Esophagus (tissue), 2 donors: ENCODE measurements at regions not wholly inside any gene's neighbourhood (a gene's known extent, or its start where the extent isn't known, plus 50 kb on each side); places are given as distances from the start of the nearest gene placed in this dataset.

Experiments used
- H3K27ac ChIP-seq, 2 donors: one replicate each; pipeline ENCODE4 v1.5.1; 2013; ENCODE audit warnings: low read depth in 2 of 2, mild to moderate bottlenecking in 2 of 2, inconsistent platforms in 1 of 2, low read length in 1 of 2, moderate library complexity in 1 of 2
- H3K27me3 ChIP-seq, 2 donors: one replicate each; pipeline ENCODE4 v1.6.1; 2013; ENCODE audit warnings: low read length in 2 of 2, control low read depth in 1 of 2, mild to moderate bottlenecking in 1 of 2; ENCODE audit not compliant: insufficient read depth in 2 of 2, control insufficient read depth in 1 of 2
- H3K36me3 ChIP-seq, 2 donors: one replicate each; pipeline ENCODE4 v1.6.1; 2013; ENCODE audit warnings: low read length in 1 of 2; ENCODE audit not compliant: control insufficient read depth in 2 of 2, insufficient read depth in 2 of 2
- H3K4me1 ChIP-seq, 2 donors: one replicate each; pipeline ENCODE4 v1.6.1; 2013; ENCODE audit warnings: low read length in 1 of 2; ENCODE audit not compliant: control insufficient read depth in 2 of 2, insufficient read depth in 2 of 2
- H3K4me3 ChIP-seq, 2 donors: one replicate each; pipeline ENCODE4 v1.5.1; 2013; ENCODE audit warnings: low read length in 2 of 2, mild to moderate bottlenecking in 2 of 2, low read depth in 1 of 2, moderate library complexity in 1 of 2
- H3K9me3 ChIP-seq, 2 donors: one replicate each; pipeline ENCODE4 v1.6.1; 2013; ENCODE audit warnings: mild to moderate bottlenecking in 2 of 2, low read depth in 1 of 2, low read length in 1 of 2, moderate library complexity in 1 of 2; ENCODE audit not compliant: control insufficient read depth in 2 of 2, insufficient read depth in 1 of 2
- WGBS, 2 donors: extraction: QIAGEN DNeasy Blood & Tissue Kit; methylation state at CpG; one replicate each; pipeline ENCODE4 v1.1.7; 2013; 5-methylcytosine and 5-hydroxymethylcytosine counted together
- donor health status: healthy with polysubstance abuse.
- donor health status: Bipolar disorder and iron deficiency.

- H3K36me3 ChIP-seq, result no peaks in the 10 kb centered on the region
- no peaks in the 10 kb centered on the region for H3K9me3 ChIP-seq
- H3K27me3 ChIP-seq, result no peaks in the 10 kb centered on the region
- no peaks in the 10 kb centered on the region for H3K4me1 ChIP-seq
- WGBS, 2 donors, result 69 to 81% methylated on average over 2 of the region's 2 CpGs
- no peak overlapping the region for H3K27ac ChIP-seq
- no peak overlapping the region for H3K4me3 ChIP-seq
Measured at GRCh38 chr2:145010635-145011034, 490.7 kb upstream of the ZEB2 start.

- Histone ChIP-seq H3K9me3 (no peaks in the 10 kb centered on the region), H3K36me3 (no peaks in the 10 kb centered on the region), H3K4me3 (no peak overlapping the region), H3K4me1 (no peaks in the 10 kb centered on the region), H3K27me3 (no peaks in the 10 kb centered on the region), H3K27ac (no peak overlapping the region)
Measured at GRCh38 chr2:145007960-145008263, 488.0 kb upstream of the ZEB2 start.

DNA sequence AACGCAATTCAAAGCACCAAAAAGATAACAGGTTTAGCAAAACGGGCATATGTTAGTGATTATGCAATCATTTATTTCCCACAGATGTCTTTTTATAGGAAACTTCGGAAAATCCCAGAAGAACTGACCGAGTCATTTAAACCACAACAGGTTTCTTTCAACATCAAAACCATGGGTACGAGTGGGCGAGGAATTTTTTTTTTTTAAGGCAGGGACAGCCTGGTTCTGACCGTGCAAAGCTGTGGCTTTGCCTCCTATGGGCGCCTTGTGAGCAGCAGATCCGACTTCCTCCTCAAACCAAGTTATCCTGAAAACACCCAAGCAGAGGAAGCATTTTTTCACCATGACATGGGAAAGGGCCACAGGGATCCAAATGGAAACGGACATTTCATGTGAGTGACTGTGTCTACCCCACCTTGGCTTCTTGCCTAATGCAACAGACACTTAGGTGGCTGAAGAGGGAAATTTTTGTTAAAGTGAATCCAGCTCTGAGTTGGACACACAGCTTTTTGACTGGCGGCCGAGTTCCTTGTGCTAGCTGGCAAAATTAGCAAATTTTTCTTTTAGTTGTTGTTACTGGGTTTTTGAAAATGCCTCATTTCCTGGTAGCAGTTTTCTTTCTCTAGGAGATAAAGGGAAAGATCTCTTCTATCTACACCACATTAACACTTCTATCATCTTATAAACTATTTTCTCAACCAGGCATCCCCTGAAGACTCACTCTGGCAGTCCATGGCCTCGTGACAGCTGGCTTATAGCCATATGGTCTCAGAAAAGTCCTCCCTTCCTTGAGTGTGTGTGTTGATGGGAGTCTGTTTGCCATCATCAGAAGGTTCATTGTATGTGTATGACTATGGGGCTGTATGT lies 487.4 kb upstream of the ZEB2 start:
- Histone ChIP-seq H3K9me3 (no peaks in the 10 kb centered on the region), H3K36me3 (no peaks in the 10 kb centered on the region), H3K27ac (no peak overlapping the region), H3K4me1 (no peaks in the 10 kb centered on the region), H3K4me3 (no peak overlapping the region), H3K27me3 (no peaks in the 10 kb centered on the region)
- 77 to 78% methylated on average over 13 of the region's 13 CpGs for WGBS, 2 donors

DNA sequence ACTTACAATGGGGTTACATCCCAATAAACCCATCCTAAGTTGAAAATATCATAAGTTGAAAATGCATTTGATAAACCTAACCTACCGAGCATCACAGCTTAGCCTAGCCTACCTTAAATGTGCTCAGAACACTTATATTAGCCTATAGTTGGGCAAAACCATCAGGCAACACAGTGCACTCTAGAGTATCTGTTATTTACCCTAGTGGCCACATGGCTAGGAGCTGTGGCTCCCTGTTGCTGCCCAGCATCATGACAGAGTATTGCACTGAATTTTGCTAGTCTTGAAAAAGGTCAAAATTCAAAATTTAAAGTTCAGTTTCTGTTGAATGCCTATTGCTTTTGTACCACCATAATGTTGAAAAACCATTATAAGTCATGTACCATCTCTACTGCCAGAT lies 482.7 kb upstream of the ZEB2 start:
- no peaks in the 10 kb centered on the region for H3K27me3 ChIP-seq
- H3K27ac ChIP-seq, result no peak overlapping the region
- H3K9me3 ChIP-seq, result peaks cover 0 to 2% of the 10 kb centered on the region in 2 donors
- no peak overlapping the region for H3K4me3 ChIP-seq
- no peaks in the 10 kb centered on the region for H3K4me1 ChIP-seq
- 92 to 100% methylated on average over 1 of the region's 1 CpG for WGBS, 2 donors
- H3K36me3 ChIP-seq, result no peaks in the 10 kb centered on the region

GRCh38 chr2:145000376-145000775 lies 480.5 kb upstream of the ZEB2 start:
- Histone ChIP-seq H3K9me3 (peaks cover 0 to 2% of the 10 kb centered on the region in 2 donors), H3K36me3 (no peaks in the 10 kb centered on the region), H3K27ac (no peak overlapping the region)

GRCh38 chr2:144999936-145000335 lies 480.0 kb upstream of the ZEB2 start:
- no peaks in the 10 kb centered on the region for H3K36me3 ChIP-seq
- H3K4me1 ChIP-seq, result no peaks in the 10 kb centered on the region
- 47 to 50% methylated on average over 1 of the region's 1 CpG for WGBS, 2 donors
- H3K27ac ChIP-seq, result no peak overlapping the region
- no peaks in the 10 kb centered on the region for H3K27me3 ChIP-seq
- H3K4me3 ChIP-seq, result no peak overlapping the region
- peaks cover 0 to 2% of the 10 kb centered on the region in 2 donors for H3K9me3 ChIP-seq

More at GRCh38 chr2:145000376-145000775, 480.5 kb upstream of the ZEB2 start:
- Histone ChIP-seq H3K27me3 (no peaks in the 10 kb centered on the region), H3K4me3 (no peak overlapping the region), H3K4me1 (no peaks in the 10 kb centered on the region)

DNA sequence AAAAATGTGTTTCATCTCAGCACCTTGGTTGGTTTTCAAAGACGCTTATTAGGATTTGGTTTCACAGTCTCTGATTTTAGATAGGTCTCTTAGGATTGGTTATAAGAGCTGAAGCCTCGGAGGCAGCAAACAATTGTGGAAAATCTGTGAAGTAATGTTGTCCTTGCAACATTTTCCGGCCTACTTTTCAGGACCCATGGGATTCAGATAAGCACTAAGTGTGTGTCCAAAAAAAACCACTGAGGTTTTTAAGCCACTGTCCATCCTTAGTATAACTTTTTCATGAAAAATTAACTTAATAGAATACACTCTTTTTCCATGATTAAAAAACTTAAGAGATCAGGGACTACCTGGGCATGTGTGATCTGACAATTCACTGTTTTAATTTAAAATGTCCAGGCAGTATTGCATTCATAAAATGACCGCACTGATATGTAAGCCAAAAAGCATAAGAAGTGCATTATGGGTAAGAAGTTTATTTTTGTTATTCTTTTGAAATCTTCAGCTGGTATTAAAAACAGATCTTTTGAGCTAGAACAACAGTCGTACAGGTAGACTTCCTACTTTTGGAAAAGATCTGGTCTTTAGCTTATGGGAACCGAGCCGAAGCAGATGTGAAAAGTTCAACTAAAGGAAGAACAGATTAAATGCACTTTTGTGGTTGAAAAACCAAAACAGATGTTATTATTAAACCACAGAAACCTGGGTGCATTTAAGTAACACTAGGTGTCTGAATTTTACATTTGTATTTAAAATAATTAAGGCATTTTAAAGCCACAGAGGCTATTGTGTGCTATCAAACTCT lies 479.4 kb upstream of the ZEB2 start:
- peaks cover 0 to 2% of the 10 kb centered on the region in 2 donors for H3K9me3 ChIP-seq
- no peak overlapping the region for H3K4me3 ChIP-seq
- H3K27me3 ChIP-seq, result no peaks in the 10 kb centered on the region
- no peak overlapping the region for H3K27ac ChIP-seq
- WGBS, 2 donors, result 77 to 80% methylated on average over 7 of the region's 7 CpGs
- no peaks in the 10 kb centered on the region for H3K36me3 ChIP-seq
- no peaks in the 10 kb centered on the region for H3K4me1 ChIP-seq

DNA sequence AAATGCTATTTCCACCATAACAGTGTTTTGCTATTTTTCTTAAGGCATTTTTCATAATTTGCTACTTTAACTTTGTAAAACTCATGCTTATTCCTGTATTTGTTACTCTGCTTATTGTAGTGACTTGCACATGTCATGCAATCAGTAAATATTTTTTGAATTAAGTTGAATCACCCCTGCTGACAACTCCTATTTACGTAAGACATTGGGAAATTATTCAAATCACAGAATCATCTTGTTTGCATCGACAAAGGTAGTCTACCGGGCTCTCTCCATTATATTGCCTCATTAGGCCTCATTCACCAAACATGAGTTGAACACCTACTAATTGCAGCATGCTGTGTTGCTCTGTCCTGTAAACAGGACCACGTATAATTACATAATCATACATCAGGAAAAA lies 478.5 kb upstream of the ZEB2 start:
- H3K4me3 ChIP-seq, result no peak overlapping the region
- no peaks in the 10 kb centered on the region for H3K4me1 ChIP-seq
- no peak overlapping the region for H3K27ac ChIP-seq
- H3K9me3 ChIP-seq, result peaks cover 0 to 2% of the 10 kb centered on the region in 2 donors
- H3K36me3 ChIP-seq, result no peaks in the 10 kb centered on the region
- H3K27me3 ChIP-seq, result no peaks in the 10 kb centered on the region
- WGBS, 2 donors, result 71 to 74% methylated on average over 4 of the region's 4 CpGs

DNA sequence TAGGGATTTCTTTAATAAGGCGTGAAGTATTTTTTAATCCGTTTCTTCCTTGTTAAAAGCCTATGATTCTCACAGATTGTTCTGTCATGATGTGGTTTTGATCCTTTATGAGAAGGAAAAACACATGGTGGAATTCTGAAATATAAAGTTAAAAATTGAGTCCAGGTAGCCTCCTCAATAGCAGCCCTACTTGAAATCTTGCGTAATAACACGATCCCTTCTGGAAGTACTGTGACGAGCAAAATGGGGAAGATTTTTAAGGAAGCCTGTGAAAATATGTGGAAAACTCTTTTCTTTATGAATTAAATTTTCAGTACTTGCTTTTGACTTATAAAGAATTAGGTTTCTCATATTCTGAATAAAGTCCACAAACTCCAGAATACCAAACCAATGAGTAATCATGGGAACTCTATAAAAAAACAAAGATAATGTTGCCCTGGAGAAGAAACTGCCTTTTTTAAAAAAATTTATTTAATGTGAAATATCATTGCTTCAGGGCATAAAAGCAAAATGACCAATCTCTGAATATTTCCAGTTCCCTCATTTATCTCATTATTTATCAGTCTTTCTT lies 476.4 kb upstream of the ZEB2 start:
- H3K36me3 ChIP-seq, result no peaks in the 10 kb centered on the region
- H3K4me1 ChIP-seq, result no peaks in the 10 kb centered on the region
- no peak overlapping the region for H3K4me3 ChIP-seq
- no peaks in the 10 kb centered on the region for H3K9me3 ChIP-seq
- no peaks in the 10 kb centered on the region for H3K27me3 ChIP-seq
- WGBS, 2 donors, result 61 to 66% methylated on average over 5 of the region's 5 CpGs
- H3K27ac ChIP-seq, result no peak overlapping the region
